ENCODE measurements at regions not wholly inside any gene's neighbourhood (a gene's known extent, or its start where the extent isn't known, plus 50 kb on each side); places are given as distances from the start of the nearest gene placed in this dataset.

- intact Hi-C loops (cut with micrococcal nuclease): no loop called here
- ATAC-seq (no peak), DNase-seq (no peak)
- Mint-ChIP-seq H3K27ac (no peak overlapping the region), H3K27me3 (no peaks in the 10 kb centered on the region), H3K36me3 (ENCODE audit: low read depth) (no peaks in the 10 kb centered on the region), H3K9me3 (peaks cover 11% of the 10 kb centered on the region), H3K4me1 (ENCODE audit: low read depth) (no peaks in the 10 kb centered on the region), H3K4me3 (no peak overlapping the region)
- POLR2A ChIA-PET: no interaction called here
- CTCF ChIA-PET: no interaction called here
- TF ChIP-seq CTCF (IDR thresholded peaks at IDR 0.05): no peak
These were observed 232.3 kb downstream of the SNRPN start for GRCh38 chr15:25186906-25187645.

GRCh38 chr15:25188051-25188450 lies 233.3 kb downstream of the SNRPN start:
- H3K4me3 Mint-ChIP-seq: no peak overlapping the region
- no peaks in the 10 kb centered on the region for H3K36me3 Mint-ChIP-seq (ENCODE audit: low read depth)
- no peak overlapping the region for H3K27ac Mint-ChIP-seq
- TF ChIP-seq CTCF (IDR thresholded peaks at IDR 0.05): no peak
- no peaks in the 10 kb centered on the region for H3K4me1 Mint-ChIP-seq (ENCODE audit: low read depth)
- ChIA-PET POLR2A (no interaction called here), CTCF (no interaction called here)
- no peak for DNase-seq
- peaks cover 11% of the 10 kb centered on the region for H3K9me3 Mint-ChIP-seq
- no peaks in the 10 kb centered on the region for H3K27me3 Mint-ChIP-seq
- no peak for ATAC-seq
- intact Hi-C loops (cut with micrococcal nuclease): no loop called here

GRCh38 chr15:25188551-25189101 lies 233.8 kb downstream of the SNRPN start:
- H3K27me3 Mint-ChIP-seq: no peaks in the 10 kb centered on the region
- intact Hi-C loops (cut with micrococcal nuclease): no loop called here
- POLR2A ChIA-PET: no interaction called here
- no peak overlapping the region for H3K27ac Mint-ChIP-seq
- ATAC-seq (no peak), DNase-seq (no peak)
- TF ChIP-seq CTCF (IDR thresholded peaks at IDR 0.05): no peak
- H3K4me3 Mint-ChIP-seq: no peak overlapping the region
- H3K36me3 Mint-ChIP-seq (ENCODE audit: low read depth): no peaks in the 10 kb centered on the region
- no peaks in the 10 kb centered on the region for H3K4me1 Mint-ChIP-seq (ENCODE audit: low read depth)
- peaks cover 11% of the 10 kb centered on the region for H3K9me3 Mint-ChIP-seq
- CTCF ChIA-PET: no interaction called here

GRCh38 chr15:25189551-25189950 lies 234.8 kb downstream of the SNRPN start:
- H3K4me1 Mint-ChIP-seq (ENCODE audit: low read depth): no peaks in the 10 kb centered on the region
- no peak overlapping the region for H3K27ac Mint-ChIP-seq
- intact Hi-C loops (cut with micrococcal nuclease): no loop called here
- H3K27me3 Mint-ChIP-seq: no peaks in the 10 kb centered on the region
- DNase-seq (no peak), ATAC-seq (no peak)
- no peaks in the 10 kb centered on the region for H3K36me3 Mint-ChIP-seq (ENCODE audit: low read depth)
- TF ChIP-seq CTCF (IDR thresholded peaks at IDR 0.05): no peak
- CTCF ChIA-PET: no interaction called here
- no peak overlapping the region for H3K4me3 Mint-ChIP-seq
- POLR2A ChIA-PET: no interaction called here
- peaks cover 11% of the 10 kb centered on the region for H3K9me3 Mint-ChIP-seq

GRCh38 chr15:25192651-25193050 lies 237.9 kb downstream of the SNRPN start:
- Mint-ChIP-seq H3K4me3 (no peak overlapping the region), H3K9me3 (peaks cover 12% of the 10 kb centered on the region), H3K36me3 (ENCODE audit: low read depth) (no peaks in the 10 kb centered on the region), H3K27me3 (no peaks in the 10 kb centered on the region), H3K27ac (no peak overlapping the region), H3K4me1 (ENCODE audit: low read depth) (no peaks in the 10 kb centered on the region)
- ATAC-seq (no peak), DNase-seq (no peak)
- CTCF ChIA-PET: interaction anchor here (0.8 kb wide), 1 partner anchor 251 kb away, joined by 3 read pairs; no protein-coding TSS in a partner anchor
- intact Hi-C loops (cut with micrococcal nuclease): no loop called here
- POLR2A ChIA-PET: no interaction called here
- TF ChIP-seq CTCF (IDR thresholded peaks at IDR 0.05): no peak
